H1 (cell line): ENCODE measurements at regions not wholly inside any gene's neighbourhood (a gene's known extent, or its start where the extent isn't known, plus 50 kb on each side); places are given as distances from the start of the nearest gene placed in this dataset.

Experiments used
- ATF2 ChIP-seq: IDR thresholded peaks from 2 replicates; pipeline ENCODE4 v1.6.1; 2012; ENCODE audit warnings: low read length, inconsistent platforms
- CBX5 ChIP-seq: fragments of 300-800, 300-1000 bp; sonication (generic); IDR thresholded peaks from 2 replicates; pipeline ENCODE4 v1.7.1; 2016; ENCODE audit warnings: antibody characterized with exemption, low read length, low read depth
- HDAC6 ChIP-seq: IDR thresholded peaks from one replicate; pipeline ENCODE4 v1.7.1; 2012; ENCODE audit warnings: low read depth, mild to moderate bottlenecking, inconsistent platforms, low read length, moderate library complexity
- SUZ12 ChIP-seq: fragments of 200-600 bp; sonication (generic); IDR thresholded peaks from 2 replicates; pipeline ENCODE4 v1.6.1; 2012; ENCODE audit warnings: mild to moderate bottlenecking, inconsistent platforms, low read length, moderate library complexity, mixed read lengths

GRCh38 chr13:63175536-63175935 lies 1759.9 kb upstream of the PCDH20 start (continued):
- TF ChIP-seq HDAC6 (no peak), SUZ12 (no peak), ATF2 (no peak), CBX5 (no peak)
- TF ChIP-seq, all 59 proteins: peak for 0
